GM18870 (cell line): ENCODE measurements at regions not wholly inside any gene's neighbourhood (a gene's known extent, or its start where the extent isn't known, plus 50 kb on each side); places are given as distances from the start of the nearest gene placed in this dataset.
"Not testable (repeated sequence)": the region's sequence is repeated elsewhere in the genome, so short reads cannot be mapped to it uniquely, and the experiment has no call there.

Experiments
- ATAC-seq: cut with Tn5 transposase; IDR thresholded peaks from one replicate; pipeline ENCODE4 v1.9.1; 2021; ENCODE audit warnings: moderate library complexity; ENCODE audit not compliant: unreplicated experiment

DNA sequence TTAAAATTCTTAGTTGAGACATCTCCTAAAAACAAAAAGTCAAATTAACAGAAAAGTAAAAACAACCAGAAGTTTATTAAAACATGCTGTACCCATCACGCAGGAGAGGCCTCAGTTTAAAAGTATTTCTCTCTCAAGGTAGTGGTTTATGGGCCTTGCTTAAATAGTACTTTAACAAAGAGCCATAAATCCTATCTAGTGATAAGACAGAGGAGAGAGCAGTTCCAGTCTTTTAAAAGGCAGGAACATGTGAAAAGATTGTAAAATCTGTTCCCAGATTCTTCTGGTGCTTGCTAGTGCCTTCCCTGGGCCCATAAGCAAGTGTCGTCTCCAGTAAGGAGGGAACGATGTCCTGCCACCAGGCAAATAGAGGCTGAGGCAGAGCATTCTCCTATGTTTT is 476.3 kb upstream of the ADGRL3 start:
- ATAC-seq, result no peak

GRCh38 chr4:60724623-60725022 is 475.5 kb upstream of the ADGRL3 start:
- ATAC-seq, result no peak

DNA sequence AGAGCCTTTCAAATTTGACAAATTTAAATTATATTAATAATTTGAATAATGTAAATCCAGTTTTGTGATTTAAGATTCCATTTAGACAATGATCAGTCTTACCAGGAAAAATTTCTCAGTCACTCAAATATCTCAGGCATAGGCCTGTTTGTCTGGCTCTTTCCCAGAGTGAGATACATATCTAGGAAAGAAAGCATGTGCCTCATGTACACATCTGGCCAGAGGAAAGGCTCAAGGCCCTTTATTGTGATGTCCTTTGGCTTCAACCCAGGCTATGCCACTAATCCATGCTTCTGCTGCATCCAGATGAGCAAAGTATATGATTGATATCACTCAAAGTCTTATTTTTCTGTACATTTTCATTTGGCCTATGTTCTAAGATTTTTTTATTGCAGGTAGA is 473.3 kb upstream of the ADGRL3 start:
- ATAC-seq, result no peak

- no peak for ATAC-seq
Observed at GRCh38 chr4:60729194-60729593, 470.9 kb upstream of the ADGRL3 start.

DNA sequence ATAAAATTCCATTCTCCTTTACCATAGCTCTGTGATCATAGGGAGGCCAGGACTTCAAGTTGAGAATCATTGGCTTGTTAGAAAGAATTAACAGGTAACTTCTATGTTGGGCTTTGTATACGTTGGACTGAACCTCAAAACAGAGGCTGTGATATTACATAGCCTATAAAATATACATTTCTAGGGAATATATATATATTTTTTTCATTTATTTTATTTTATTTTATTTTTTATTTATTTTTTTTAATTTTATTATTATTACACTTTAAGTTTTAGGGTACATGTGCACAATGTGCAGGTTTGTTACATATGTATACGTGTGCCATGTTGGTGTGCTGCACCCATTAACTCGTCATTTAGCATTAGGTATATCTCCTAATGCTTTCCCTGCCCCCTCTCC is 470.4 kb upstream of the ADGRL3 start:
- not testable (repeated sequence) for ATAC-seq

DNA sequence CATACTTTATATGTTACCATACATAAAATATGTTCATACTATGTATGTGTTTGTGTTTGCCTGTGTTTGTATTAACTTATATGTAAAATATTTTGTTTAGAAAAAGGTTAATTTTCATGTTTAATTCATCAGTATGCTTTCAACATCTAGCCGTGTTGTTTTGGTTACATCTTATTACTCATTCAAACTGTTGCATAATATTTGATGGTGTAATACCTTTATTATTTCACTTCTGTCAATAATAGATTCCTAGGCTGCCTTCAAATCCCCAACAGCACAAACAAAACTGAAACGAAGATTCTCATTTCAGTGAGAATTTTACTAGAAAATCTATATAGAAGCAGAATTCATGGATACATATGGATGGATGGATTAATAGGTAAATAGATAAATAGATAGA is 462.3 kb upstream of the ADGRL3 start:
- ATAC-seq, result no peak

- no peak for ATAC-seq
Observed at GRCh38 chr4:60743654-60744053, 456.5 kb upstream of the ADGRL3 start.

- ATAC-seq, result no peak
Observed at GRCh38 chr4:60744767-60745166, 455.4 kb upstream of the ADGRL3 start.

- ATAC-seq, result no peak
Observed at GRCh38 chr4:60745800-60746571, 454.1 kb upstream of the ADGRL3 start.

DNA sequence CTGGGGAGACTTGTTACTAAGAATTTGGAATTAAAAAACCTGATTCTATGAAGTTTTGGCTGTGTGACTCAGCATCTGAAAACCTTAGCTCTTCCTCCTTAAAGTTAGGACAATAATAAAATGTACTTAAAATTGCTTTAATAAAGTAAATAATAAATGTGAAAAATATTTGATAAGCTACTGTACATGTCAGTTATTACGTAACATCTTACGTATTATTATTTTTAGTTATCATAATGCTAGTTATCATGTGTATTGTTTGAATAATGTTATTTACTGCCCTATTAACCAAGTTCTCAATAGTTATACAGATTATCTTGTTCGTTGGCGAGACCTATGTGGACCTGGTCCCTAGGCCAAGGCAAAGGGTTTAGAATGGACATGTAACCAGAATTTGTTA is 449.2 kb upstream of the ADGRL3 start:
- no peak for ATAC-seq

GRCh38 chr4:60757986-60758680 is 442.0 kb upstream of the ADGRL3 start:
- ATAC-seq, result no peak

GRCh38 chr4:60759518-60760245 is 440.4 kb upstream of the ADGRL3 start:
- ATAC-seq, result no peak

DNA sequence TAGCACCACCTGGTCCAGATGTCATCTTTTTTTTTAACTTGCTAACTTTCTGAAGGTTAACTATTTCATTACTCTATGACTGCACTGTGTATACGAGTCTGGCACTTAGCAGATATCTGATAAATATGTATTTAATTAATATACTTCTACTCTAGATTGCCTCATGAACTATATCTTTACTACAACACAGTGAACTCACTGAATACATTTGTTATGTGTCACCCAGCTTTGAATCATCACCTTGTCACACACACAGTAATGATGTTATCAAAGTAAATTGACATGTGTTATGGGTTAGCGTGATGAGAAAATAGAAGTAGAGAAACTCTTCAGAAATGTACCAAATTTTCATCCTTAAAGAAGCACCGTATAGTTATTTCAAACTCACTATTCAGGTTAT is 419.3 kb upstream of the ADGRL3 start:
- ATAC-seq, result no peak

DNA sequence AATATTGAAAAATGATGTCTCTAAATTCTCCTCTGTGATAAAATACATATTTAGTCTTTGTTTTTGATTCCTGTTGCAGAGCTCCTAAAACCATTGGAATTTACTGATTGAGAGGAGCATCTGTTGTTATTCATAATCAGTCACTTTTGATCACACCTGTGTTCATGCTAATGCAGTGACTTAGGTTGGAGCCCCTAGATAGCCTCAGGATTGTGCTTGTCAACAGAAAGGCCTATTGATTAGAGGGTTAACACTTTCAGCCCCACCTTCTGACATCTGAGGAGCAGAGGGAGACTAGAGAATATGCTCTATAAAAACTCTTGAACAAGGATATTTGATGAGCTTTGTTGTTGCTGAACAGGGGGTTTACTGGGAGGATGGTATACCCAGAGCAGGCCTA is 409.5 kb upstream of the ADGRL3 start:
- ATAC-seq, result no peak

- no peak for ATAC-seq
Observed at GRCh38 chr4:60794372-60794771, 405.8 kb upstream of the ADGRL3 start.

GRCh38 chr4:60799214-60799613 is 400.9 kb upstream of the ADGRL3 start:
- no peak for ATAC-seq

DNA sequence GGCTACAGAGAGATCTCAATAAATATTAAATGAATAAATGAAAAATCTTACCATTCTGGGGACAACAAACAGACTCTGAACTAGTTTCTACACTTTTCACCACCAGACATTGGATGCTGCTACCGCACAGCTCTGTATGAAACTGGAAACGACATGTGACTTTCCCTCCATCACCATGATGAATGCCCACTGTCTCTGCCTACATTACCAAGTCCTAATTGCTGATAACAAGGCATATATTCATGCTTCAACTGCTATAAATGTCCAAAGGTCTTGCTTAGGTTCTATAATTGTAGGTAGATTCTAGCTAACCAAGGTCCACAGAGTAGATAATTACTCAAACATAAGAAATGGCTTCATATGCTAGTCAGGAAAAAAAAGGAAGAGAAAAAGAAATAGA is 399.4 kb upstream of the ADGRL3 start:
- ATAC-seq, result no peak

DNA sequence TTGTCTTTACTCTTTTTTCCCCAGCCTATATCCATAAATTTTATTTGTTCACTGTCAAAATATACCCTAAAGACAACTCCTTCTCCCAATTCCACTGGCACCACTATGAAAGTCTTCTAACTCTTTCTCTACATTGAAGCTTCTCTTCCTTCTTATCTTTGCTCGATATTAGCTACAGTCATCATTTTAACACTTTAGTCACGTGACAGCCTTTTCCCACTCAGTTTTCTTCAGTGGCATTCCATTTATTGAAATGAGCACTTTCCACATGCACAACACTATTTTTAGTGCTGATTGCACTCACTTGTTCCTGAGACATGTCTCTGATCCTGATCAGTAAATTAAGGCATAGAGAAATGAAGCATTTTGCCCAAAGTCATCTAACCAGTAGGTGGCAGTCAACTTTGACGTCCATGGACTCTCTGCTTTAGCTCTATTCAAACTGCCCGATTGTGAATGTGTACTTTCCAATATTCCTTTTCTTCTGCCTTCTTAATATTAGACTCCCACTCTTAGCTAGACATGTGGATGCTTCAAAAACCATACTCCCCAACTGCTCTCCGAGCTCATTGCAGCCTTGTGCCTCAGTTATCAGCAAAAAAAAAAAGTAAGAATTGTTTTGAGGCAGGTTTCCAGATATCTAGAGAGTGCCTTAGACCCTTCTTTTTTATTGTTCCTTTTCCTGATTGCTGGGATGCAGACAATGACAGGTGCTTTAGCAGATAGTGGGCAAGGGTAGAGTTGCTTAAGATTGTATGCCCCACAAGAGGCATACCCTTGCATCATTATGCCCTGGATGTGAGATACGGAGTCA is 394.4 kb upstream of the ADGRL3 start:
- ATAC-seq, result no peak

- no peak for ATAC-seq
Observed at GRCh38 chr4:60808726-60809485, 391.2 kb upstream of the ADGRL3 start.

GRCh38 chr4:60809486-60809800 is 390.7 kb upstream of the ADGRL3 start:
- no peak for ATAC-seq

- ATAC-seq, result no peak
Observed at GRCh38 chr4:60812811-60813210, 387.3 kb upstream of the ADGRL3 start.
